Stimulated activated memory B cell treated with anti-CD40 and anti-IgM and Interleukin-4, amounts not matched to agents 10 μg/mL and 1 μg/mL and 100 μg/mL, for 72 hours (primary cell): ENCODE measurements at regions not wholly inside any gene's neighbourhood (a gene's known extent, or its start where the extent isn't known, plus 50 kb on each side); places are given as distances from the start of the nearest gene placed in this dataset.
"Not testable (repeated sequence)": the region's sequence is repeated elsewhere in the genome, so short reads cannot be mapped to it uniquely, and the experiment has no call there.

ENCODE experiments used
- ATAC-seq: fragments of 150-1000 bp; cut with Tn5 transposase; 2 replicates; pipeline ENCODE4 v1.10.0; 2021
- H3K27ac Mint-ChIP-seq: one replicate; pipeline ENCODE4 v1.8.0; 2022; ENCODE audit warnings: mild to moderate bottlenecking, mixed read lengths
- H3K27me3 Mint-ChIP-seq: one replicate; pipeline ENCODE4 v1.8.0; 2022; ENCODE audit warnings: mixed read lengths
- H3K36me3 Mint-ChIP-seq: one replicate; pipeline ENCODE4 v1.8.0; 2022; ENCODE audit warnings: mixed read lengths
- H3K4me1 Mint-ChIP-seq: one replicate; pipeline ENCODE4 v1.8.0; 2022; ENCODE audit warnings: mixed read lengths
- H3K4me3 Mint-ChIP-seq: one replicate; pipeline ENCODE4 v1.8.0; 2022; ENCODE audit warnings: mild to moderate bottlenecking, moderate library complexity, mixed read lengths
- H3K9me3 Mint-ChIP-seq: one replicate; pipeline ENCODE4 v1.8.0; 2022; ENCODE audit warnings: mixed read lengths

DNA sequence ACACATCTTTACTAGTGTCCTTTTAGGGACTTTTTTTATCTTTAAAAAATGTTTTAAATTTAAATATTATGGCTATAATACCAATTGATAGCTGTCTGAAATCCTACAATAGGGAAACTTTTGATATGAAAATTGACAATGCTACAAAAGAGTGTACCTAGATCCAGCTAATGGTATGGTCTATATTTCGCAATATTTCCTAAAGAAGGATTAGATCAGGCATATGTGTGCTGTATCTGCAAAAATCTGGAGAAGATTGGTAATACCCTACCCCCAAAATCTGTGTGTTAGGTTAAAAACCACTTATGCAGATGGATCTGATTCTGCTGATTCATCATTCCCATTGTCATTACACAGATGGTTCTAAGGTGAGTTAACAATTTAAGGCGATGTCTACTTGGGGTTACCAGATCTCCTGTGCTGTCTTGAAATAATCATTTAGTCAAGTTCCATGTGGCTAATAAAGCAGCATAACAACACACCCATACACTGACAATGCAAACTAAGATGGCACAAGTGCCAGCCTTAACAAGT is 137.1 kb downstream of the GASK1B start:
- Mint-ChIP-seq H3K36me3 (no peaks in the 10 kb centered on the region), H3K9me3 (peaks cover 8% of the 10 kb centered on the region), H3K4me3 (no peak overlapping the region), H3K4me1 (no peaks in the 10 kb centered on the region), H3K27ac (no peak overlapping the region), H3K27me3 (no peaks in the 10 kb centered on the region)
- no peak for ATAC-seq

- Mint-ChIP-seq H3K27ac (no peak overlapping the region), H3K4me1 (no peaks in the 10 kb centered on the region), H3K36me3 (no peaks in the 10 kb centered on the region), H3K27me3 (no peaks in the 10 kb centered on the region), H3K9me3 (no peaks in the 10 kb centered on the region), H3K4me3 (no peak overlapping the region)
- no peak for ATAC-seq
These were observed 139.3 kb downstream of the GASK1B start for GRCh38 chr4:158033416-158034120.

GRCh38 chr4:158032733-158033415 is 140.0 kb downstream of the GASK1B start:
- ATAC-seq, result no peak
- Mint-ChIP-seq H3K4me3 (no peak overlapping the region), H3K4me1 (no peaks in the 10 kb centered on the region), H3K36me3 (no peaks in the 10 kb centered on the region), H3K27ac (no peak overlapping the region), H3K27me3 (no peaks in the 10 kb centered on the region), H3K9me3 (peaks cover 3% of the 10 kb centered on the region)

DNA sequence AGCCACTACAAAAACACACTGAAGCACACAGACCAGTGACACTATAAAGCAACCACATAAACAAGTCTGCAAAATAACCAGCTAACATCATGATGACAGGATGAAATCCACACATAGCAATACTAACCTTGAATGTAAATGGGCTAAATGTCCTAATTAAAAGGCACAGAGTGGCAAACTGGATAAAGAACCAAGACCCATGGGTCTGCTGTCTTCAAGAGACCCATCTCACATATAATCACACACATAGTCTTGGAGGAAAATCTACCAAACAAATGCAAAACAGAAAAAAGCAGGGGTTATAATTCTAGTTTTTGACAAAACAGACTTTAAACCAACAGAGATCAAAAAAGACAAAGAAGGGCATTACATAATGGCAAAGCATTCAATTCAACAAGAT is 144.4 kb downstream of the GASK1B start:
- H3K4me1 Mint-ChIP-seq, H3K4me3 Mint-ChIP-seq, H3K9me3 Mint-ChIP-seq, H3K27ac Mint-ChIP-seq, H3K36me3 Mint-ChIP-seq, H3K27me3 Mint-ChIP-seq, ATAC-seq: not testable (repeated sequence)

- Mint-ChIP-seq H3K27ac (no peak overlapping the region), H3K4me1 (no peaks in the 10 kb centered on the region), H3K36me3 (no peaks in the 10 kb centered on the region), H3K27me3 (no peaks in the 10 kb centered on the region), H3K4me3 (no peak overlapping the region), H3K9me3 (peaks cover 3% of the 10 kb centered on the region)
- ATAC-seq, result no peak
These were observed 147.7 kb downstream of the GASK1B start for GRCh38 chr4:158025131-158025530.

DNA sequence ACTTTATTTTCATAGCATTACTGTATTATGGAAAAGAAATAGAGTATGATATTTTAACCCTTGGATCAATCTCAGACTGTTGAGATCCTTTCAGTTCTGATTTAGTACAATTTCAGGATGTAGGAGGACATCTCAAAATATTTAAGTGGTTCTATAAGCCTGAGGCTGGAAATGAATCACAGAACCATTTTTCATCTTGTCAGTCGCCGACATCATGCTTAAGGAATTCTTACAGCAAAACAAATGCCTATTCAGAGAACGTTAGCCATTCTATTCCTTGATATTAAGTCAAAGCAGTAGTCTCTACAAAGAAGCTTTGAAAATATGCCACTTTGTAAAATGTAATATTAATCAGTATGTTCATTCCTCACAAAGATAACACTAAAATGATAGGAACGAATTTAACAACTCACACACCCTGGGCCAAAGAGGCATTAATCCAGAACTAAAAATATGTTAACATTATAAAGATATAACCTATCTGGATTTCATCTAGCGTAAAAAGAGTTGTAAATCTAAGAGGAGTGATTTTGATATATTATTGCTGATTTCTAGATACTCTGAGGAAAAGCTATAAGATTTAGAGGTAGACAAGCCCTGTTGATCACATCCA is 152.0 kb downstream of the GASK1B start:
- no peaks in the 10 kb centered on the region for H3K36me3 Mint-ChIP-seq
- no peaks in the 10 kb centered on the region for H3K27me3 Mint-ChIP-seq
- H3K4me1 Mint-ChIP-seq, result no peaks in the 10 kb centered on the region
- no peak overlapping the region for H3K27ac Mint-ChIP-seq
- no peak overlapping the region for H3K4me3 Mint-ChIP-seq
- H3K9me3 Mint-ChIP-seq, result no peaks in the 10 kb centered on the region
- ATAC-seq, result no peak

GRCh38 chr4:158020176-158020575 is 152.6 kb downstream of the GASK1B start:
- no peaks in the 10 kb centered on the region for H3K27me3 Mint-ChIP-seq
- H3K4me3 Mint-ChIP-seq, result no peak overlapping the region
- no peak for ATAC-seq
- no peaks in the 10 kb centered on the region for H3K4me1 Mint-ChIP-seq
- no peak overlapping the region for H3K27ac Mint-ChIP-seq
- no peaks in the 10 kb centered on the region for H3K36me3 Mint-ChIP-seq
- no peaks in the 10 kb centered on the region for H3K9me3 Mint-ChIP-seq

- H3K9me3 Mint-ChIP-seq, result no peaks in the 10 kb centered on the region
- ATAC-seq, result no peak
- no peak overlapping the region for H3K4me3 Mint-ChIP-seq
- no peaks in the 10 kb centered on the region for H3K4me1 Mint-ChIP-seq
- no peaks in the 10 kb centered on the region for H3K27me3 Mint-ChIP-seq
- H3K36me3 Mint-ChIP-seq, result no peaks in the 10 kb centered on the region
- H3K27ac Mint-ChIP-seq, result no peak overlapping the region
These were observed 154.0 kb downstream of the GASK1B start for GRCh38 chr4:158018831-158019230.

DNA sequence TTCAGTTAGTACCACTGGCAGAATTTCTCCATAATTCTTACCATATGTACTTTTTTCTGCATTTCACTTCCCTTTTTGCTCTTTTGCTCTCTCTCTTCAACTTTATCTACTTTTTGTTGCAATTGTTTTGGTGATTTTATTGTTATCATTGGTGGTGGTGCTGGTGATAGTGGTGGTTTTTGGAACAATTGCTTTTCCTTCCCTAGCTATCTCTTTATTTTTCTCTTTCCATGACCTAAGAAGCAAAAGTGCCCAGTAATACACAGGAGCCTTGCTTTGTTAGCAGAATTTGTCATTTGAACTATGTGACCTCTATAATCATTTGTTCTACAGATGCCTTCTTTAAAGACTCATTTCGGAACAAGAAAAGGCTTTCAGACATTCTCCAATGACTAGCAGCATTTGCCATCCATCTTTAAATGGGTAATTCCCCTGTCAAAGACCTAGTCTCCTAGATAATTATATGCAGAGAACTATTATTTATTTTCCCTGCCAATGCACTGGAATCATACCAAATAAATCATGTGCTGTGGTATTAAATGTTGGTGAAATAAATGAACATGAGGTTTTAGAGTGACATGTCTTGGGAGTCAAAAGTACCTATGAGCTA is 154.5 kb downstream of the GASK1B start:
- ATAC-seq, result no peak
- no peaks in the 10 kb centered on the region for H3K4me1 Mint-ChIP-seq
- no peak overlapping the region for H3K4me3 Mint-ChIP-seq
- H3K9me3 Mint-ChIP-seq, result no peaks in the 10 kb centered on the region
- H3K27me3 Mint-ChIP-seq, result no peaks in the 10 kb centered on the region
- H3K27ac Mint-ChIP-seq, result no peak overlapping the region
- no peaks in the 10 kb centered on the region for H3K36me3 Mint-ChIP-seq

DNA sequence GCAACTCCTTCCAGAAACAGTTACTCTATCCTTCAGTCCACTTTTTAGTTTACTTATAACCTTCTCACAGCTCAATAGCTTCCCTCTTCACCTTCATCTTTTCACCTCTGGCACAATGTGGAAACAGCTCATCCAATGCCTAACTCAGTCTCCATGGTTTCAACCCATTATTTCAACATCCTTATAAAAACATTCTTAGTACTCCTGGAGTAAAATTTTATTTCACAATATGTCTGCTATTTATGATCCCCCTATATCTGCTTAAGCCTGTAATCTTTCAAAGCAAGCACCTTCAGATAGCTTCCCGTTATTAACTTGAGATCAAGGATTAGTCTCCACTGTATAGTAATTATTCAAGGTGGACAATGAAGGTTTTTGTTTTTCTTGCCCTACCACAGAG is 156.3 kb downstream of the GASK1B start:
- H3K27me3 Mint-ChIP-seq, result no peaks in the 10 kb centered on the region
- no peak for ATAC-seq
- H3K4me1 Mint-ChIP-seq, result no peaks in the 10 kb centered on the region
- no peaks in the 10 kb centered on the region for H3K36me3 Mint-ChIP-seq
- H3K4me3 Mint-ChIP-seq, result no peak overlapping the region
- no peaks in the 10 kb centered on the region for H3K9me3 Mint-ChIP-seq
- H3K27ac Mint-ChIP-seq, result no peak overlapping the region

DNA sequence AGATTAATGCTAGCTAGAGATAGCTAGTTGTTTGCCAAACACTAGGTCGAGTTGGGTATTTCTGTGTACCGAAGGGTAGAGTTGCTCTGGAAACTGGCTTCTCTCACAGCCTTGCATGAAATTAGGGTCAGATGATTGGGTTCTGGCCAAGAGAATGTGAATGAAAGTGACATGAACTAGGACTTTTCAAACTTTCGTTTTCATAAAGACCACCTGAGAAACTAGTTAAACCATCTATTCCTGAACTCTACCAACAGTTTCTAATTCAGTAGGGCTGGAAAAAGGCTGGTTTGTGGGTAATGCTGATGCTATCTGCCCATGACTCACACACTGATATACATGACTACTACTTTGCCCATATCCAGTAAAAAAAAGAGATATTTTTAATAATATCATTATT is 157.6 kb downstream of the GASK1B start:
- Mint-ChIP-seq H3K36me3 (no peaks in the 10 kb centered on the region), H3K27ac (no peak overlapping the region), H3K9me3 (no peaks in the 10 kb centered on the region), H3K4me1 (no peaks in the 10 kb centered on the region), H3K4me3 (no peak overlapping the region), H3K27me3 (no peaks in the 10 kb centered on the region)
- no peak for ATAC-seq

- no peaks in the 10 kb centered on the region for H3K36me3 Mint-ChIP-seq
- H3K27ac Mint-ChIP-seq, result no peak overlapping the region
- H3K4me3 Mint-ChIP-seq, result no peak overlapping the region
- ATAC-seq, result no peak
- no peaks in the 10 kb centered on the region for H3K4me1 Mint-ChIP-seq
- no peaks in the 10 kb centered on the region for H3K9me3 Mint-ChIP-seq
- no peaks in the 10 kb centered on the region for H3K27me3 Mint-ChIP-seq
These were observed 159.0 kb downstream of the GASK1B start for GRCh38 chr4:158013858-158014257.

DNA sequence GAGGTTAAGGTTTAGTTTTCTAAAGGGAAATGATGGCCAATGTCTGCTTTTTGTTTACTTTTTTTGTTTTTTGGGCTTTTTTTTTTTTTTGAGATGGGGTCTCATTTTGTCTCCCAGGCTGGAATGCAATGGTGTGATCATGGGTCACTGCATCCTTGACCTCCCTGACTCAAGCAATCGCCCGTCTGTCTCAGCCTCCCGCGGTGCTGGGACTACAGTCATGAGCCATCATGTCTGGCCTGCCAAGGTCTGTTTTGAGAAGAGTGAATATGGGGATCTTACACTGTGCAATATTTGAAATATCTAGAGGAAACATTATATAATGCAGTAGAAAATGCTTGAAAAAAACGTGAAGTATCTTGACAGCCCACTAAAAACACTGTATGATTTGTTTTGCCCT is 162.5 kb downstream of the GASK1B start:
- ATAC-seq, result no peak
- H3K27ac Mint-ChIP-seq, result no peak overlapping the region
- H3K4me1 Mint-ChIP-seq, result no peaks in the 10 kb centered on the region
- no peak overlapping the region for H3K4me3 Mint-ChIP-seq
- no peaks in the 10 kb centered on the region for H3K27me3 Mint-ChIP-seq
- no peaks in the 10 kb centered on the region for H3K9me3 Mint-ChIP-seq
- H3K36me3 Mint-ChIP-seq, result no peaks in the 10 kb centered on the region

GRCh38 chr4:158008551-158009218 is 164.1 kb downstream of the GASK1B start:
- H3K4me1 Mint-ChIP-seq, result no peaks in the 10 kb centered on the region
- no peak overlapping the region for H3K27ac Mint-ChIP-seq
- no peaks in the 10 kb centered on the region for H3K36me3 Mint-ChIP-seq
- no peak for ATAC-seq
- no peaks in the 10 kb centered on the region for H3K27me3 Mint-ChIP-seq
- H3K9me3 Mint-ChIP-seq, result no peaks in the 10 kb centered on the region
- no peak overlapping the region for H3K4me3 Mint-ChIP-seq

- Mint-ChIP-seq H3K4me3 (no peak overlapping the region), H3K27ac (no peak overlapping the region), H3K4me1 (no peaks in the 10 kb centered on the region), H3K9me3 (no peaks in the 10 kb centered on the region), H3K36me3 (no peaks in the 10 kb centered on the region), H3K27me3 (no peaks in the 10 kb centered on the region)
- ATAC-seq, result no peak
These were observed 165.3 kb downstream of the GASK1B start for GRCh38 chr4:158007566-158007965.
